Gastrocnemius medialis (tissue), 4 donors: ENCODE measurements at regions not wholly inside any gene's neighbourhood (a gene's known extent, or its start where the extent isn't known, plus 50 kb on each side); places are given as distances from the start of the nearest gene placed in this dataset.

ENCODE experiments used
- ATAC-seq, 2 donors: fragments of 150-250 bp; one replicate each; pipeline ENCODE4 v1.9.1; 2016
- DNase-seq, 2 donors: peaks; one replicate each; pipeline ENCODE4 v3.0.0-alpha.2; 2019
- H3K27ac ChIP-seq, 4 donors: fragments of 200-600 bp; sonication (generic); 1 replicate in 1 of 4; 2 replicates in 3 of 4; pipeline ENCODE4 v1.5.1; 2016 to 2018; ENCODE audit warnings: mild to moderate bottlenecking in 2 of 4, moderate library complexity in 1 of 4
- H3K27me3 ChIP-seq, 3 donors: fragments of 200-600 bp; sonication (generic) in 2 of 3; 1 replicate in 1 of 3; 2 replicates in 2 of 3; pipeline versions ENCODE4 v1.5.1 to v1.6.0; 2016 to 2019; ENCODE audit warnings: mild to moderate bottlenecking in 1 of 3, moderate library complexity in 1 of 3
- H3K36me3 ChIP-seq, 2 donors: fragments of 200-600 bp; sonication (generic) in 1 of 2; one replicate each; pipeline ENCODE4 v1.5.1; 2017 to 2018
- H3K4me1 ChIP-seq, 2 donors: fragments of 200-600 bp; sonication (generic) in 1 of 2; one replicate each; pipeline ENCODE4 v1.5.1; 2016 to 2017; ENCODE audit warnings: mild to moderate bottlenecking in 2 of 2
- H3K4me3 ChIP-seq, 4 donors: fragments of 200-600 bp; sonication (generic) in 3 of 4; 1 replicate in 1 of 4; 2 replicates in 3 of 4; pipeline ENCODE4 v1.5.1; 2016 to 2019; ENCODE audit warnings: mild to moderate bottlenecking in 2 of 4
- H3K9me3 ChIP-seq, 3 donors: fragments of 200-600 bp; sonication (generic) in 2 of 3; 1 replicate in 1 of 3; 2 replicates in 2 of 3; pipeline ENCODE4 v1.5.1; 2016 to 2019
- CTCF ChIP-seq, 5 experiments: fragments of 450-650 bp in 3 of 5; fragments of 200-600 bp in 2 of 5; sonication (generic) in 2 of 5; IDR thresholded peaks in 4 of 5; conservative IDR thresholded peaks in 1 of 5; 1 replicate in 4 of 5; 2 replicates in 1 of 5; pipeline ENCODE4 v1.5.1; 2016 to 2019; ENCODE audit warnings: antibody characterized with exemption in 5 of 5, mild to moderate bottlenecking in 3 of 5, moderate library complexity in 3 of 5
- POLR2A ChIP-seq, 2 donors: fragments of 450-650 bp; IDR thresholded peaks; one replicate each; pipeline ENCODE4 v1.6.1; 2017; ENCODE audit warnings: antibody characterized with exemption in 2 of 2, mild to moderate bottlenecking in 2 of 2, moderate library complexity in 2 of 2
- in situ Hi-C, 4 donors: fragments of 200-750 bp; cut with MboI; loops; one replicate each; pipeline versions ENCODE4 v1.15.0 to v1.8.0; 2017; ENCODE audit warnings: low sequenced_read_pairs in 4 of 4
- intact Hi-C: fragments of 100-400 bp; cut with DNase I; formaldehyde crosslinking; loops from one replicate; pipeline ENCODE4 v1.15.1; 2023; ENCODE audit warnings: low total_unique reads

GRCh38 chr7:106600569-106601373, 60.2 kb downstream of the CCDC71L start:
- ATAC-seq (no peak), DNase-seq (no peak)
- intact Hi-C loops = no loop called here
- peaks cover 0 to 9% of the 10 kb centered on the region in 2 donors for H3K4me1 ChIP-seq
- H3K27ac ChIP-seq = no peak overlapping the region
- H3K36me3 ChIP-seq = no peaks in the 10 kb centered on the region
- no peak for TF ChIP-seq POLR2A (IDR thresholded peaks at IDR 0.05)
- no peak for TF ChIP-seq CTCF (IDR thresholded peaks at IDR 0.05 in 4 of 5, conservative IDR thresholded peaks at IDR 0.05 in 1 of 5)
- no peaks in the 10 kb centered on the region for H3K27me3 ChIP-seq
- in situ Hi-C loops = no loop called here
- H3K4me3 ChIP-seq = no peak overlapping the region
- no peaks in the 10 kb centered on the region for H3K9me3 ChIP-seq

GRCh38 chr7:106599343-106599698, 61.6 kb downstream of the CCDC71L start:
- intact Hi-C loops = loop anchor here (5.0 kb wide), 1 partner anchor 63 kb away; the partner anchor contains the start of gene CCDC71L
- Histone ChIP-seq H3K27me3 (no peaks in the 10 kb centered on the region), H3K4me1 (peaks cover 0 to 9% of the 10 kb centered on the region in 2 donors), H3K36me3 (no peaks in the 10 kb centered on the region), H3K27ac (no peak overlapping the region), H3K9me3 (no peaks in the 10 kb centered on the region), H3K4me3 (peak overlapping the region in 2 of 4 donors; percentile 49 to 50)
- ATAC-seq (no peak), DNase-seq (no peak)
- TF ChIP-seq POLR2A (IDR thresholded peaks at IDR 0.05) (no peak), CTCF (IDR thresholded peaks at IDR 0.05 in 4 of 5, conservative IDR thresholded peaks at IDR 0.05 in 1 of 5) (no peak)
- in situ Hi-C loops = no loop called here

GRCh38 chr7:106598663-106599342, 62.2 kb downstream of the CCDC71L start:
- Histone ChIP-seq H3K36me3 (no peaks in the 10 kb centered on the region), H3K4me1 (peaks cover 0 to 9% of the 10 kb centered on the region in 2 donors), H3K27ac (peak overlapping the region; percentile 57 to 72 (median 66)), H3K27me3 (no peaks in the 10 kb centered on the region), H3K9me3 (no peaks in the 10 kb centered on the region), H3K4me3 (peak overlapping the region; percentile 45 to 50 (median 49))
- intact Hi-C loops (loop anchor here (5.0 kb wide), 1 partner anchor 63 kb away; the partner anchor contains the start of gene CCDC71L), in situ Hi-C loops (no loop called here)
- ATAC-seq = peak; percentile 98 to 100
- peak; percentile 54 to 73 for DNase-seq
- no peak for TF ChIP-seq CTCF (IDR thresholded peaks at IDR 0.05 in 4 of 5, conservative IDR thresholded peaks at IDR 0.05 in 1 of 5)
- TF ChIP-seq POLR2A (IDR thresholded peaks at IDR 0.05) = no peak

GRCh38 chr7:106597751-106598546, 63.0 kb downstream of the CCDC71L start:
- DNase-seq (no peak), ATAC-seq (no peak)
- in situ Hi-C loops = no loop called here
- Histone ChIP-seq H3K4me3 (peak overlapping the region in 2 of 4 donors; percentile 49 to 50), H3K27ac (peak overlapping the region in 3 of 4 donors; percentile 57 to 72 (median 69)), H3K4me1 (peaks cover 0 to 9% of the 10 kb centered on the region in 2 donors), H3K9me3 (no peaks in the 10 kb centered on the region), H3K36me3 (no peaks in the 10 kb centered on the region), H3K27me3 (no peaks in the 10 kb centered on the region)
- TF ChIP-seq POLR2A (IDR thresholded peaks at IDR 0.05) (no peak), CTCF (IDR thresholded peaks at IDR 0.05 in 4 of 5, conservative IDR thresholded peaks at IDR 0.05 in 1 of 5) (no peak)
- intact Hi-C loops = loop anchor here (5.0 kb wide), 1 partner anchor 64 kb away; the partner anchor contains the start of gene CCDC71L
